ENCODE measurements at regions not wholly inside any gene's neighbourhood (a gene's known extent, or its start where the extent isn't known, plus 50 kb on each side); places are given as distances from the start of the nearest gene placed in this dataset.

DNA sequence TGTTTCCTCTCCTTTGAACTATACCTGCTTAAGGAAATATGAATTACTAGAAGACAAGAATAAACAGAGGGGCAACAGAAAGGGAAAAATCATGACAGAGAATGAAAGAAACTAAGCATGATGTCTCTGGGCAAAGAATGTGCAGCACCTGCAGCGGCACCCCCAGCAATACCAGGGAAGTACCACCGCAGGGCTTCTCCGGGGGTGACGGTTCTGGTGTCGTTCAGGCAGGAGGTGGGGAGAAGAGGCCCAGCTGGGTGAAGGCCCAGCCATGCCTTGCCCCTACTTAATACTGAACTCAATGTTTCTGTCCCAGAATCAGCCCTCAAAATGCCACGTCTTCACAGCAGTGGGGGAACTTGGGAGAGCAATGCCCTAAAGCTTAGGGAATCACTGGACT, 337.6 kb downstream of the CDC14C start:
- no peaks in the 10 kb centered on the region; the same call in 1 of the 2 replicates for H3K27me3 ChIP-seq (replicated peaks; ENCODE audit: control insufficient read depth, insufficient read depth, low read length)
- DNase-seq (ENCODE audit: extremely low read depth, insufficient read length), result no peak
- TF ChIP-seq CTCF (IDR thresholded peaks at IDR 0.05; ENCODE audit: insufficient read depth, low read length, poor library complexity, severe bottlenecking), result no peak
- no peaks in the 10 kb centered on the region for H3K36me3 ChIP-seq (ENCODE audit: control insufficient read depth, insufficient read depth, low read length)
- no peak overlapping the region for H3K4me3 ChIP-seq (replicated peaks; ENCODE audit: low read depth, low read length)

- DNase-seq (ENCODE audit: extremely low read depth, insufficient read length), result no peak
- no peak for TF ChIP-seq CTCF (IDR thresholded peaks at IDR 0.05; ENCODE audit: insufficient read depth, low read length, poor library complexity, severe bottlenecking)
- Histone ChIP-seq H3K4me3 (replicated peaks; ENCODE audit: low read depth, low read length) (no peak overlapping the region), H3K36me3 (ENCODE audit: control insufficient read depth, insufficient read depth, low read length) (no peaks in the 10 kb centered on the region), H3K27me3 (replicated peaks; ENCODE audit: control insufficient read depth, insufficient read depth, low read length) (no peaks in the 10 kb centered on the region; the same call in 1 of the 2 replicates)
These were observed 340.2 kb downstream of the CDC14C start for GRCh38 chr7:49264530-49264929.

GRCh38 chr7:49273897-49274296, 349.6 kb downstream of the CDC14C start:
- H3K36me3 ChIP-seq (ENCODE audit: control insufficient read depth, insufficient read depth, low read length), result no peaks in the 10 kb centered on the region
- DNase-seq (ENCODE audit: extremely low read depth, insufficient read length), result no peak
- no peak for TF ChIP-seq CTCF (IDR thresholded peaks at IDR 0.05; ENCODE audit: insufficient read depth, low read length, poor library complexity, severe bottlenecking)
- H3K27me3 ChIP-seq (replicated peaks; ENCODE audit: control insufficient read depth, insufficient read depth, low read length), result no peaks in the 10 kb centered on the region; the same call in 1 of the 2 replicates
- no peak overlapping the region for H3K4me3 ChIP-seq (replicated peaks; ENCODE audit: low read depth, low read length)

- TF ChIP-seq CTCF (IDR thresholded peaks at IDR 0.05; ENCODE audit: insufficient read depth, low read length, poor library complexity, severe bottlenecking), result no peak
- Histone ChIP-seq H3K36me3 (ENCODE audit: control insufficient read depth, insufficient read depth, low read length) (no peaks in the 10 kb centered on the region), H3K4me3 (replicated peaks; ENCODE audit: low read depth, low read length) (no peak overlapping the region), H3K27me3 (replicated peaks; ENCODE audit: control insufficient read depth, insufficient read depth, low read length) (no peaks in the 10 kb centered on the region; the same call in 1 of the 2 replicates)
- DNase-seq (ENCODE audit: extremely low read depth, insufficient read length), result no peak
These were observed 355.5 kb downstream of the CDC14C start for GRCh38 chr7:49279891-49280290.

DNA sequence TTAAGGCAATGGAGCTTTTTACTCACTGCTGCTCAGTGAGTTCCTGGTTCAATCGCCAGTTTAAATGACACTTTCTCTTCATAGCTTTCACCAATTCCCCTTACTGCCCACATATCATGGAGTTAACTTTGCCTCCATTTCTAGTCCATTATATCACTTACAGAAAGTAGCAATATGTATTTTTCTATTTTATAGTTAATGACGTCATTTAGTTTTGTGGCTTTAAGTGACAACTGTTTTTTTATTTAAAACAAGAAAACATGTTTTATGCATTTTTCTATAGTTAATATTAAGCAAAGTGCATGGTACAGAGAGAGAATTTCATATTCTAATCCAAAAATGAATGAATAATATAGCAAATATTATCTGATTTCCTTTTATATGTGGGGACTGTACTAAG, 363.3 kb downstream of the CDC14C start:
- H3K4me3 ChIP-seq (replicated peaks; ENCODE audit: low read depth, low read length), result no peak overlapping the region
- no peak for TF ChIP-seq CTCF (IDR thresholded peaks at IDR 0.05; ENCODE audit: insufficient read depth, low read length, poor library complexity, severe bottlenecking)
- H3K27me3 ChIP-seq (replicated peaks; ENCODE audit: control insufficient read depth, insufficient read depth, low read length), result peaks cover 1% of the 10 kb centered on the region; the same call in 1 of the 2 replicates
- no peaks in the 10 kb centered on the region for H3K36me3 ChIP-seq (ENCODE audit: control insufficient read depth, insufficient read depth, low read length)
- DNase-seq (ENCODE audit: extremely low read depth, insufficient read length), result no peak

DNA sequence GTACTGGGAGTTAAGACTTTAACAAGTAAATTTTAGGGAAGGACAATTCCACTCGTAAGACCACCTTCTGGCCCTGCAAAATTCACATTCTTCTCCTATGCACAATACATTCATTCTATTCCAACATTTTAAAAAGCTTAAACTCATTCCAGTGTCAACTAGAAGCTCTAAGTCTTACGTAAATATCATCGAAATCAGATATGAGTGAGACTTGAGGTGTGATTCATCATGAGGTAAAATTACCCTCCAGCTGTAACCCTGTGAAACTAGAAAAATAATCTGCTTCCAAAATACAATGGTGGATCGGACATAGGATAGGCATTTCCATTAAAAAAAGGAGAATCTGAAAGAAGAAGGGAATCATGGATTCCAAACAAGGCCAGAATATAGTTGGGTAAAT, 370.3 kb downstream of the CDC14C start:
- H3K27me3 ChIP-seq (replicated peaks; ENCODE audit: control insufficient read depth, insufficient read depth, low read length), result no peaks in the 10 kb centered on the region; the same call in 1 of the 2 replicates
- TF ChIP-seq CTCF (IDR thresholded peaks at IDR 0.05; ENCODE audit: insufficient read depth, low read length, poor library complexity, severe bottlenecking), result no peak
- H3K36me3 ChIP-seq (ENCODE audit: control insufficient read depth, insufficient read depth, low read length), result no peaks in the 10 kb centered on the region
- no peak overlapping the region for H3K4me3 ChIP-seq (replicated peaks; ENCODE audit: low read depth, low read length)
- no peak for DNase-seq (ENCODE audit: extremely low read depth, insufficient read length)
